Omental fat pad (tissue), 3 donors: ENCODE measurements at regions not wholly inside any gene's neighbourhood (a gene's known extent, or its start where the extent isn't known, plus 50 kb on each side); places are given as distances from the start of the nearest gene placed in this dataset.

Experiments
- ATAC-seq: fragments of 150-250 bp; one replicate; pipeline ENCODE4 v1.9.1; 2016; ENCODE audit warnings: mild to moderate bottlenecking, moderate library complexity; ENCODE audit not compliant: low FRiP score
- DNase-seq: peaks from one replicate; pipeline ENCODE4 v3.0.0-alpha.2; 2019; ENCODE audit warnings: low spot score
- TF ChIP-seq, protein P1 (sequence below), 3 donors: fragments of 450-650 bp; IDR thresholded peaks; one replicate each; pipeline ENCODE4 v1.5.1; 2016 to 2017; ENCODE audit warnings: antibody characterized with exemption in 3 of 3, mild to moderate bottlenecking in 3 of 3, moderate library complexity in 2 of 3

- TF ChIP-seq, protein P1, sequence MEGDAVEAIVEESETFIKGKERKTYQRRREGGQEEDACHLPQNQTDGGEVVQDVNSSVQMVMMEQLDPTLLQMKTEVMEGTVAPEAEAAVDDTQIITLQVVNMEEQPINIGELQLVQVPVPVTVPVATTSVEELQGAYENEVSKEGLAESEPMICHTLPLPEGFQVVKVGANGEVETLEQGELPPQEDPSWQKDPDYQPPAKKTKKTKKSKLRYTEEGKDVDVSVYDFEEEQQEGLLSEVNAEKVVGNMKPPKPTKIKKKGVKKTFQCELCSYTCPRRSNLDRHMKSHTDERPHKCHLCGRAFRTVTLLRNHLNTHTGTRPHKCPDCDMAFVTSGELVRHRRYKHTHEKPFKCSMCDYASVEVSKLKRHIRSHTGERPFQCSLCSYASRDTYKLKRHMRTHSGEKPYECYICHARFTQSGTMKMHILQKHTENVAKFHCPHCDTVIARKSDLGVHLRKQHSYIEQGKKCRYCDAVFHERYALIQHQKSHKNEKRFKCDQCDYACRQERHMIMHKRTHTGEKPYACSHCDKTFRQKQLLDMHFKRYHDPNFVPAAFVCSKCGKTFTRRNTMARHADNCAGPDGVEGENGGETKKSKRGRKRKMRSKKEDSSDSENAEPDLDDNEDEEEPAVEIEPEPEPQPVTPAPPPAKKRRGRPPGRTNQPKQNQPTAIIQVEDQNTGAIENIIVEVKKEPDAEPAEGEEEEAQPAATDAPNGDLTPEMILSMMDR (IDR thresholded peaks at IDR 0.05): no peak
- DNase-seq: no peak
- no peak for ATAC-seq
These were observed 79.6 kb upstream of the ST6GAL2 start for GRCh38 chr2:106965611-106966010.

GRCh38 chr2:106969777-106970176 lies 83.8 kb upstream of the ST6GAL2 start:
- ATAC-seq (no peak), DNase-seq (no peak)
- TF ChIP-seq, protein P1 (IDR thresholded peaks at IDR 0.05): no peak

DNA sequence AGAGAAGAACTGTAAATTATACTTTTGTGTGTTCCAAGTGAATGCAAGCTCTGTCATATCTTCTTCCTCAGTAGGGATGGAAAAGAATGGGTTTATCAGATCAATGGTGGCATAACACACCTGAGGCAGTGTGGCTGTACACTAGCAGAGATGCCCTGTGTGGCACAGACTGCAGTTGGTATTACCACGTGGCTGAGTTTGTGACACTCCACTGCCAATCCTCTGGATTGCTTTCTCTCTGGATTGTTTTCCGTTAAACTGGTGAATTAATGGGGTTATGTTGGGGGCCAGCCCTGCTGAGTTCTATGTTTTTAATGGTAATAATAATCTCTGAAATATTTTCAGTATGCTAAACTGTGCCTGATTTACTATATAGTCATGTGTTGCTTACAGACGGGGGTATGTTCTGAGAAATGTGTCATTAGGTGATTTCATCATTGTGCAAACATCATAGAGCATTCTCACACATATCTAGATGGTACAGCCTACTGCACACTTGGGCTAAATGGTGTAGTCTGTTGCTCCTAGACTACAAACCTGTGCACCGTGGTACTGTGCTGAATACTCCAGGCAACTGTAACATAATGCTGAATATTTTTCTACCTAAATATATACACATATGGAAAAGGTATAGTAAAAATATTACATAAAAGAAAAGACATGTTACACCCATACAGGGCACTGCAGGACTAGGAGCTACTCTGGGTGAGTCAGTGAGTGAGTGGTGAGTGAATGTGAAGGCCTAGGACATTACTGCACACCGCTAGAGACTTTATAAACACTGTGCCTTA lies 84.7 kb upstream of the ST6GAL2 start:
- TF ChIP-seq, protein P1 (IDR thresholded peaks at IDR 0.05): no peak
- DNase-seq: no peak
- no peak for ATAC-seq

GRCh38 chr2:106972782-106973181 lies 86.8 kb upstream of the ST6GAL2 start:
- ATAC-seq: no peak

GRCh38 chr2:106974891-106975290 lies 88.9 kb upstream of the ST6GAL2 start:
- ATAC-seq: no peak
- DNase-seq: no peak

More at GRCh38 chr2:106972782-106973181, 86.8 kb upstream of the ST6GAL2 start:
- TF ChIP-seq, protein P1 (IDR thresholded peaks at IDR 0.05): no peak
- DNase-seq: no peak

DNA sequence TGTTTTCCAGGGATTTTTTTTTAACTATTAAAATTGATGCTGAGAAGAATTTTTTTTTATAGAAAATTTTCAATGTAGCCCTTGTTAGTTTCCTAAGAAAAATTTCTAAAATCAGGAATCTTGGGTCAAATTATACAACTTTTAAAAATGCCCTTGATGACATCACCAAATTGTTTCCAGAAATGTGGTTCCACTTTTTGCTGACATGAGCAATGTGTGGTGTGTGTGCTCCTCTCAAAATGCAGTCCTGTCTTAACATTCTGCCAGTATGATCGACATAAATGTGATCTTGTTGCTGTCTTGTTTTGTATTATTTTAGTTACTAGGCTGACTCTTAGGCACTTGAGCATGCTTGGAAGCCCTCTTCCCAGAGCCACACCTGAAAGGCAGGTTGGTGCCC lies 89.7 kb upstream of the ST6GAL2 start:
- TF ChIP-seq, protein P1 (IDR thresholded peaks at IDR 0.05): no peak
- ATAC-seq: no peak
- no peak for DNase-seq

More at GRCh38 chr2:106974891-106975290, 88.9 kb upstream of the ST6GAL2 start:
- TF ChIP-seq, protein P1 (IDR thresholded peaks at IDR 0.05): no peak

GRCh38 chr2:106976548-106976947 lies 90.6 kb upstream of the ST6GAL2 start:
- TF ChIP-seq, protein P1 (IDR thresholded peaks at IDR 0.05): no peak
- ATAC-seq (no peak), DNase-seq (no peak)
